Epithelial cell of proximal tubule (primary cell): ENCODE measurements at regions not wholly inside any gene's neighbourhood (a gene's known extent, or its start where the extent isn't known, plus 50 kb on each side); places are given as distances from the start of the nearest gene placed in this dataset.
"Not testable (repeated sequence)": the region's sequence is repeated elsewhere in the genome, so short reads cannot be mapped to it uniquely, and the experiment has no call there.

ENCODE experiments used
- DNase-seq: peaks from one replicate; pipeline ENCODE4 v3.0.0-alpha.2; 2011; ENCODE audit warnings: low read depth
- H3K4me3 ChIP-seq: 2 replicates; pipeline ENCODE4 v1.5.1; 2011; ENCODE audit warnings: low read depth, mild to moderate bottlenecking, low read length
- TF ChIP-seq, protein P1 (sequence below): conservative IDR thresholded peaks from 2 replicates; pipeline ENCODE4 v1.5.1; 2012; ENCODE audit warnings: low read depth, mild to moderate bottlenecking, low read length

DNA sequence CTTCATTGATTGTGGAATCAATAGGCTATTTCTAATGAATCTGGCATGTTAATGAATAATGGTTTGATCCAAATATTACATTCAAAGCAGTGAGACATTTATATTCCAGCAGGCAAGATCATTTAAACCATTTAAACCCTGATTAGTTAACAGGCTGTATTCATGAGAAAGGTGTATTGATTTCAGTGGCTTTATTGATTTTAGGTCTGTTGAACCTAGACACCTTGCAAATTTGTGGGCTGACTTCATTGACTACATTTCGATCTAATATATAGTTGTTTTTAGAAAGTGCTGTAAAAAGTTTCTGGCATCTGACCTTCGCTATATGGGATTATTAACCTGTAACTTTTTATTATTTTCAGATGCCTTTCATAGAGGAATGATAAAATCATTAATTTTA, 900.1 kb upstream of the CITED2 start:
- TF ChIP-seq, protein P1, sequence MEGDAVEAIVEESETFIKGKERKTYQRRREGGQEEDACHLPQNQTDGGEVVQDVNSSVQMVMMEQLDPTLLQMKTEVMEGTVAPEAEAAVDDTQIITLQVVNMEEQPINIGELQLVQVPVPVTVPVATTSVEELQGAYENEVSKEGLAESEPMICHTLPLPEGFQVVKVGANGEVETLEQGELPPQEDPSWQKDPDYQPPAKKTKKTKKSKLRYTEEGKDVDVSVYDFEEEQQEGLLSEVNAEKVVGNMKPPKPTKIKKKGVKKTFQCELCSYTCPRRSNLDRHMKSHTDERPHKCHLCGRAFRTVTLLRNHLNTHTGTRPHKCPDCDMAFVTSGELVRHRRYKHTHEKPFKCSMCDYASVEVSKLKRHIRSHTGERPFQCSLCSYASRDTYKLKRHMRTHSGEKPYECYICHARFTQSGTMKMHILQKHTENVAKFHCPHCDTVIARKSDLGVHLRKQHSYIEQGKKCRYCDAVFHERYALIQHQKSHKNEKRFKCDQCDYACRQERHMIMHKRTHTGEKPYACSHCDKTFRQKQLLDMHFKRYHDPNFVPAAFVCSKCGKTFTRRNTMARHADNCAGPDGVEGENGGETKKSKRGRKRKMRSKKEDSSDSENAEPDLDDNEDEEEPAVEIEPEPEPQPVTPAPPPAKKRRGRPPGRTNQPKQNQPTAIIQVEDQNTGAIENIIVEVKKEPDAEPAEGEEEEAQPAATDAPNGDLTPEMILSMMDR = no peak
- DNase-seq = no peak
- H3K4me3 ChIP-seq = no peak overlapping the region

DNA sequence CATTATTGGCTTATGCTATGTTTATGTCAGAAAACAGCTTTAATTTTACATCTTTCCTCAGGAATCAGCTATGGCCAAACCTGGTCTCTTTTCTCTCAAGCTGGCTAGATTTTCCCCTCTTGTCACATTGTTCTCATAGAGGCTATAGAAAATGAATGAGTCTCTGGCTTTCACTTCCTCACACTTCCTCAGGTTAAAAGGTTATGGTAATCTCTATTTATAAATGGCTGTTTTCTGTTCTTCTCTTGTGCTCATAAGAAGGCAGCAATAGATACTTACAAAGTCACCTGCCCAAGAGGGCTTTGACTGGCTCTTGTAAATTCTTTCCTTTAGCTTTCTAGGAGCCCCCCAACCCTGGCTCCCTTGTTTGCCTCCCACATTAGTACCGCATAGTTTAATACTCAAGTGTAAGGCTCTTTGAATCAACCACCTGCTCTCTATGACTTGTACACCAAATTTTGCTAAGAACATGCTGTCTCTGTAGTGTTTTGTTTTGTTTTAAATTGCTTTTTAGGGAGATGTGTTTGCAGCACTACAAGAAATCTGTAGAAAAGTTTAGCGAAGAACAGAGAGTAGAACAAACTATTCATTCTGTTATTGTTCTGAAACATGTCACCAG, 897.4 kb upstream of the CITED2 start:
- TF ChIP-seq, protein P1 = no peak
- no peak overlapping the region for H3K4me3 ChIP-seq
- DNase-seq = no peak

DNA sequence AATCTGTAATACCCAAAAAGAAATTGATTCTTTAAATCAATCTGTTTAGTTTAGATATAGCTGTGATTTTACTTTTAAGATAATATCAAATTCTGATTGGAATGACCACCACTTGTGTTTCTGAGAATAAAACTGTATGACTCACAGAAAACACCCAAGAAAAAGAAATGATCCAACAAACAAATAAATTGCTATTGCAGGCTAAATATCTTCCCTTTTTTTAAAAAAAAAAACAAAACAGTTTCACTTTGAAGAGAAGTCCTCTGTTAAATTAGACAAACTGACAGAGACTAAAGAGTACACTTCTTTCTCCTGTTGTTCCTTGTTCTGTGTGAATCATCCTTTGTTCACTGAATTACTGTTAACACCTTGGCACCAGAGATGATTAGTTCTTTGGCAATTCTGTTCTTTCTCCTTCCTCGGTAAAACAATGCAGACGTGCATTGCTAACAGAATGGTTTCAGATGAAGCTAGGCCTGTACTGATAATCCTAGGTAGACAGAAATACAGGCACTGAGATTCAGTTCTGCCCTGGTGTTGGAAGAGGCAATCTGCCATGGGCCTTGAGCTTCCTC, 895.2 kb upstream of the CITED2 start:
- no peak overlapping the region for H3K4me3 ChIP-seq
- DNase-seq = no peak
- TF ChIP-seq, protein P1 = no peak

DNA sequence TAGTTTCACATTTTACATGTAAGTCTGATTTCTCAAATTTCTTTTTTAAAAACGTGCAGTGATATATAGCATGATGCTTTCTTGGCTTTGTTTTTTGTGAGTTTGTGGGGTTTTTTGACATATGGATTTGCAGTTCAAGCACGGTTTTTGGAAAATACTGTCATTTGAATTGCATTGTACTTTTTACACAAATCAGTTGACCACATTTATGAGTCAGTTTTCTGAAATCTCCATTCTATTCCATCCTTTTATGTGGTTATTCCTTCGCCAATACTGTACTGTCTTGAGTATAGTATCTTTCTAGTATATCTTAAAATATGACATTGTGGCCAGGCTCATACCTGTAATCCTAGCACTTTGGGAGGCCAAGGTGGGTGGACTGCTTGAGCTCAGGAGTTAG, 890.0 kb upstream of the CITED2 start:
- H3K4me3 ChIP-seq = no peak overlapping the region
- no peak for DNase-seq
- TF ChIP-seq, protein P1 = no peak

DNA sequence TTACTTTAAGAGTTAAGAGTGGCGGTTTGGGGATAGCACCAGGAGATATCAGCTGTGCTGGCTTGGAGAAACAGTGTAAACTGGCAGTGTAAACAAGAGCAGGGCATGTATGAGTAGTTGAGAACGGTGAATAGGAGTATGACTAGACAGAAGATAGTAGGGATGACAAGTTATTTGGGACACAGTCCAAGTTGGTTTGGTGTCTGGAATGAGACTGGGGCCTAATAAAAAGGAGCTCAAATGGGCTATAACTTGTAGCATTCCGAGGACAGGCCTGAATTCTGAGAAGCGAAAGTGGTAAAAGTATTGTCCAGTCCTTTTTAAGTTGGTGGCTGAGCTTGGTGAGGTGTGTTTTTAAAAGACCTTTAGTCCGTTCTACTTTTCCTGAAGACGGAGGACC, 883.9 kb upstream of the CITED2 start:
- DNase-seq = not testable (repeated sequence)

DNA sequence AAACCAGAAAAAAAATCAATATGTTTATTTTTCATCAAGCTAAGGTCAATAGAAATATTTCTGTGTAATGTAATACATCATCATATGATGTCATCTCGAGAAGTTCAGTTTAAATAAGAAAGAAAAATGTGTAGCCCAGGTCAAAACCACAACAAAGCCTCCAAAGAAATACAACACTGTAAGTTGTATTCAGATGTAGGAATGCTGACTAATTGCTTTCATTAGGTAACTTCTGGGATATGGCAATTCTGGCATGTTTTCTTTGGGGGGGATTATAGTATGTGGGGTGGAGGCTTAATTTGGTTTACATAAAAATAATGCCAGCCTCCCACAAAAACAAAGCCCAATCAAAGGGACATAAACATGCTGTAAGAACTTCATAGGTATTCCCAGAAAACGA, 881.8 kb upstream of the CITED2 start:
- no peak for DNase-seq
- H3K4me3 ChIP-seq = no peak overlapping the region
- TF ChIP-seq, protein P1 = no peak

More for the DNA sequence above, 883.9 kb upstream of the CITED2 start:
- H3K4me3 ChIP-seq = not testable (repeated sequence)

DNA sequence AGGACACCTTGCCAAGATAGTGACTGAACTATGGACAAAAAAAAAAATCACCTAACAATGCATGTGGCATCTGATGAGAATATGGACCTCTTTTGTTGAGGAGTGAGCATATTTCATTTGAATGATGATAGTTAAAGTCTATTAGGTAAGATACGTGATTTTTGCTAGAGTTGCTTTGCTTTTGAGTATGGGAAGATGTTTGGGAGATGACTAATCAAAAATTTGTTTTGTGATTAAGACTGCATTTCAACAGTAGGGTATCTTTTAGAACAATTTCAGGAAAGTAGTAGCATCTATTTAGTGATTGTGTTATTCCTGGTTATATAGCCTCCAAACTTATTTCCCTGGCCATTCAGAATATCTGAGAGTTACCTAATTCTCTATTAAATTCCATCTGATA, 878.6 kb upstream of the CITED2 start:
- no peak for DNase-seq
- no peak overlapping the region for H3K4me3 ChIP-seq
- TF ChIP-seq, protein P1 = no peak
